ENCODE measurements at regions not wholly inside any gene's neighbourhood (a gene's known extent, or its start where the extent isn't known, plus 50 kb on each side); places are given as distances from the start of the nearest gene placed in this dataset.

- no peaks in the 10 kb centered on the region for H3K4me1 Mint-ChIP-seq
- H3K9ac ChIP-seq (ENCODE audit: extremely low read depth, low read length, poor library complexity, severe bottlenecking): no peak overlapping the region
- H3K4me3 Mint-ChIP-seq: no peak overlapping the region
- DNase-seq: no peak
- no peaks in the 10 kb centered on the region for H3K27me3 ChIP-seq (ENCODE audit: control insufficient read depth, insufficient read depth, low read length, poor library complexity, severe bottlenecking)
- no peak for TF ChIP-seq CTCF (conservative IDR thresholded peaks at IDR 0.05)
- H3K9me3 ChIP-seq (ENCODE audit: control insufficient read depth, low read length): no peaks in the 10 kb centered on the region
- no peaks in the 10 kb centered on the region for H3K27me3 Mint-ChIP-seq (ENCODE audit: insufficient read depth)
- WGBS, 2 experiments (ENCODE audit: insufficient coverage in 1 of 2, insufficient read length in 1 of 2): 91 to 92% methylated on average over 2 of the region's 3 CpGs
- no peak overlapping the region for H3K27ac Mint-ChIP-seq
- H3K36me3 Mint-ChIP-seq (ENCODE audit: low read depth): no peaks in the 10 kb centered on the region
- H3K9me3 Mint-ChIP-seq: no peaks in the 10 kb centered on the region
- H3K4me3 ChIP-seq (ENCODE audit: low read length): no peak overlapping the region
- H3K4me1 ChIP-seq (ENCODE audit: control insufficient read depth, insufficient read depth, low read length): no peaks in the 10 kb centered on the region
- H3K36me3 ChIP-seq (ENCODE audit: control insufficient read depth, insufficient read depth, low read length): no peaks in the 10 kb centered on the region
- H3K27ac ChIP-seq (ENCODE audit: low read depth, low read length): no peak overlapping the region
These were observed 241.1 kb upstream of the RIMS1 start for GRCh38 chr6:71645299-71645698.

- Mint-ChIP-seq H3K9me3 (no peaks in the 10 kb centered on the region), H3K27ac (no peak overlapping the region), H3K4me3 (no peak overlapping the region), H3K4me1 (no peaks in the 10 kb centered on the region), H3K36me3 (ENCODE audit: low read depth) (no peaks in the 10 kb centered on the region), H3K27me3 (ENCODE audit: insufficient read depth) (no peaks in the 10 kb centered on the region)
- Histone ChIP-seq H3K9me3 (ENCODE audit: control insufficient read depth, low read length) (no peaks in the 10 kb centered on the region), H3K27ac (ENCODE audit: low read depth, low read length) (no peak overlapping the region), H3K36me3 (ENCODE audit: control insufficient read depth, insufficient read depth, low read length) (no peaks in the 10 kb centered on the region), H3K4me3 (ENCODE audit: low read length) (no peak overlapping the region), H3K9ac (ENCODE audit: extremely low read depth, low read length, poor library complexity, severe bottlenecking) (no peak overlapping the region), H3K4me1 (ENCODE audit: control insufficient read depth, insufficient read depth, low read length) (no peaks in the 10 kb centered on the region), H3K27me3 (ENCODE audit: control insufficient read depth, insufficient read depth, low read length, poor library complexity, severe bottlenecking) (no peaks in the 10 kb centered on the region)
- no peak for TF ChIP-seq CTCF (conservative IDR thresholded peaks at IDR 0.05)
- no peak for DNase-seq
- WGBS, 2 experiments (ENCODE audit: insufficient coverage in 1 of 2, insufficient read length in 1 of 2): 43 to 80% methylated on average over 1 to 2 of the region's 2 CpGs
These were observed 236.4 kb upstream of the RIMS1 start for GRCh38 chr6:71649915-71650314.

GRCh38 chr6:71651636-71652035, 234.7 kb upstream of the RIMS1 start:
- H3K27ac Mint-ChIP-seq: no peak overlapping the region
- Histone ChIP-seq H3K4me3 (ENCODE audit: low read length) (no peak overlapping the region), H3K27ac (ENCODE audit: low read depth, low read length) (no peak overlapping the region), H3K36me3 (ENCODE audit: control insufficient read depth, insufficient read depth, low read length) (no peaks in the 10 kb centered on the region), H3K4me1 (ENCODE audit: control insufficient read depth, insufficient read depth, low read length) (no peaks in the 10 kb centered on the region), H3K27me3 (ENCODE audit: control insufficient read depth, insufficient read depth, low read length, poor library complexity, severe bottlenecking) (no peaks in the 10 kb centered on the region), H3K9me3 (ENCODE audit: control insufficient read depth, low read length) (no peaks in the 10 kb centered on the region), H3K9ac (ENCODE audit: extremely low read depth, low read length, poor library complexity, severe bottlenecking) (no peak overlapping the region)
- no peak for DNase-seq
- no peaks in the 10 kb centered on the region for H3K9me3 Mint-ChIP-seq
- no peak for TF ChIP-seq CTCF (conservative IDR thresholded peaks at IDR 0.05)
- H3K36me3 Mint-ChIP-seq (ENCODE audit: low read depth): no peaks in the 10 kb centered on the region
- H3K4me1 Mint-ChIP-seq: peaks cover under 1% of the 10 kb centered on the region
- H3K27me3 Mint-ChIP-seq (ENCODE audit: insufficient read depth): no peaks in the 10 kb centered on the region
- H3K4me3 Mint-ChIP-seq: no peak overlapping the region
- WGBS, 2 experiments (ENCODE audit: insufficient coverage in 1 of 2, insufficient read length in 1 of 2): 91% methylated on average over 2 of the region's 2 CpGs; no CpG with 5 or more reads in 1 of the 2 experiments
